Stimulated activated CD8-positive, alpha-beta memory T cell treated with anti-CD3 and anti-CD28 coated beads, Interleukin-7, amount 100 ng/mL, for 24 hours (primary cell): ENCODE measurements at regions not wholly inside any gene's neighbourhood (a gene's known extent, or its start where the extent isn't known, plus 50 kb on each side); places are given as distances from the start of the nearest gene placed in this dataset.

Source experiments
- DNase-seq: peaks from one replicate; pipeline ENCODE4 v3.0.0-alpha.2; 2020; ENCODE audit warnings: low read depth

- no peak for DNase-seq
Observed at GRCh38 chr13:111456452-111457230, 136.2 kb downstream of the TEX29 start.

- no peak for DNase-seq
Observed at GRCh38 chr13:111458001-111458531, 137.6 kb downstream of the TEX29 start.

- no peak for DNase-seq
Observed at GRCh38 chr13:111458739-111459138, 138.3 kb downstream of the TEX29 start.

- DNase-seq = no peak
Observed at GRCh38 chr13:111459803-111460547, 139.5 kb downstream of the TEX29 start.

- no peak for DNase-seq
Observed at GRCh38 chr13:111460548-111461444, 140.4 kb downstream of the TEX29 start.

- DNase-seq = no peak
Observed at GRCh38 chr13:111461445-111462149, 141.2 kb downstream of the TEX29 start.

GRCh38 chr13:111462221-111462764, 141.9 kb downstream of the TEX29 start:
- no peak for DNase-seq

- DNase-seq = no peak
Observed at GRCh38 chr13:111462944-111463343, 142.5 kb downstream of the TEX29 start.

- no peak for DNase-seq
Observed at GRCh38 chr13:111467111-111467890, 146.9 kb downstream of the TEX29 start.

GRCh38 chr13:111468037-111468959, 147.9 kb downstream of the TEX29 start:
- DNase-seq = no peak

- DNase-seq = no peak
Observed at GRCh38 chr13:111469450-111469849, 149.0 kb downstream of the TEX29 start.

- no peak for DNase-seq
Observed at GRCh38 chr13:111469916-111470506, 149.6 kb downstream of the TEX29 start.

GRCh38 chr13:111470933-111471332, 150.5 kb downstream of the TEX29 start:
- DNase-seq = no peak

- DNase-seq = no peak
Observed at GRCh38 chr13:111472083-111472482, 151.6 kb downstream of the TEX29 start.

- no peak for DNase-seq
Observed at GRCh38 chr13:111472559-111473460, 152.4 kb downstream of the TEX29 start.

- DNase-seq = no peak
Observed at GRCh38 chr13:111474136-111475002, 153.9 kb downstream of the TEX29 start.

GRCh38 chr13:111475488-111475887, 155.0 kb downstream of the TEX29 start:
- no peak for DNase-seq
